ENCODE measurements at regions not wholly inside any gene's neighbourhood (a gene's known extent, or its start where the extent isn't known, plus 50 kb on each side); places are given as distances from the start of the nearest gene placed in this dataset.

- TF ChIP-seq POLR2A (IDR thresholded peaks at IDR 0.05; ENCODE audit: low read depth, low read length) (no peak), TAF1 (IDR thresholded peaks at IDR 0.05; ENCODE audit: borderline replicate concordance, low read depth, low read length) (no peak), POLR2AphosphoS5 (IDR thresholded peaks at IDR 0.05; ENCODE audit: low read depth, low read length) (no peak)
Measured at GRCh38 chr4:167443841-167444240, 209.5 kb upstream of the SPOCK3 start.

Measured in GM12892 (cell line).